B cell (primary cell): ENCODE measurements at regions not wholly inside any gene's neighbourhood (a gene's known extent, or its start where the extent isn't known, plus 50 kb on each side); places are given as distances from the start of the nearest gene placed in this dataset.

ENCODE experiments used
- ATAC-seq: fragments of 200-7000 bp; cut with Tn5 transposase; one replicate; pipeline ENCODE4 v1.10.0; 2021; ENCODE audit warnings: low read depth, mild to moderate bottlenecking, moderate number of reproducible peaks, moderate library complexity
- CTCF ChIA-PET: fragments of 350-600 bp; sonication (Branson Sonifier 250); formaldehyde crosslinking; loops from one replicate; lab custom pipeline; 2021; ENCODE audit warnings: antibody characterized with exemption, inconsistent platforms; lab: Charles Lee
- POLR2A ChIA-PET: fragments of 350-600 bp; sonication (Branson Sonifier 250); formaldehyde crosslinking; loops from one replicate; lab custom pipeline; 2021; ENCODE audit warnings: antibody characterized with exemption; lab: Charles Lee
- DNase-seq: peaks from one replicate; pipeline ENCODE4 v3.0.0; 2013
- H2AFZ ChIP-seq: 2 replicates; pipeline ENCODE4 v1.6.1; 2012; ENCODE audit warnings: mild to moderate bottlenecking, low read depth, low read length; ENCODE audit not compliant: insufficient read depth, poor library complexity, severe bottlenecking
- H3K27ac ChIP-seq, 2 donors: 1 replicate in 1 of 2; 2 replicates in 1 of 2; pipeline ENCODE4 v1.5.1; 2012 to 2013; ENCODE audit warnings: low read length in 2 of 2, mild to moderate bottlenecking in 2 of 2, moderate library complexity in 1 of 2
- H3K27me3 ChIP-seq, 4 experiments: fragments of 200-600 bp in 1 of 4; sonication (generic) in 1 of 4; replicated peaks in 1 of 4; 1 replicate in 2 of 4; 2 replicates in 2 of 4; pipeline versions ENCODE4 v1.6.1 to v1.7.0; 2013 to 2016; ENCODE audit warnings: low read length in 3 of 4, mild to moderate bottlenecking in 2 of 4, mixed read lengths in 1 of 4, moderate library complexity in 1 of 4; ENCODE audit not compliant: insufficient read depth in 4 of 4, control insufficient read depth in 3 of 4; ENCODE audit errors: control extremely low read depth in 1 of 4
- H3K36me3 ChIP-seq, 2 experiments: replicated peaks in 1 of 2; 1 replicate in 1 of 2; 2 replicates in 1 of 2; pipeline versions ENCODE4 v1.6.1 to v1.7.1; 2013; ENCODE audit warnings: low read length in 1 of 2; ENCODE audit not compliant: insufficient read depth in 2 of 2, control insufficient read depth in 1 of 2; ENCODE audit errors: control extremely low read depth in 1 of 2, extremely low read depth in 1 of 2
- H3K4me1 ChIP-seq, 2 donors: fragments of 200-600 bp in 1 of 2; sonication (generic) in 1 of 2; 1 replicate in 1 of 2; 2 replicates in 1 of 2; pipeline versions ENCODE4 v1.5.1 to v1.6.1; 2013 to 2017; ENCODE audit warnings: low read length in 2 of 2; ENCODE audit not compliant: control insufficient read depth in 2 of 2, insufficient read depth in 2 of 2
- H3K4me2 ChIP-seq: replicated peaks from 2 replicates; pipeline ENCODE3; 2012; ENCODE audit warnings: mild to moderate bottlenecking, low read depth, low read length; ENCODE audit not compliant: poor library complexity, severe bottlenecking
- H3K4me3 ChIP-seq, 5 experiments: fragments of 200-600 bp in 1 of 5; sonication (generic) in 1 of 5; 1 replicate in 3 of 5; 2 replicates in 2 of 5; pipeline versions ENCODE4 v1.5.1 to v1.7.0; 2011 to 2016; ENCODE audit warnings: low read length in 4 of 5, mild to moderate bottlenecking in 4 of 5, low read depth in 2 of 5, control low read depth in 1 of 5, moderate library complexity in 1 of 5; ENCODE audit not compliant: insufficient read depth in 1 of 5; ENCODE audit errors: control extremely low read depth in 1 of 5, extremely low read depth in 1 of 5
- H3K79me2 ChIP-seq: fragments of 200-600 bp; sonication (generic); one replicate; pipeline ENCODE4 v1.6.0; 2016; ENCODE audit warnings: low read length; ENCODE audit not compliant: control insufficient read depth, insufficient read depth
- H3K9ac ChIP-seq: fragments of 200-600 bp; sonication (generic); 2 replicates; pipeline ENCODE4 v1.6.1; 2017; ENCODE audit warnings: mild to moderate bottlenecking, low read length, moderate library complexity
- H3K9me3 ChIP-seq, 3 donors: one replicate each; pipeline versions ENCODE4 v1.6.1 to v1.7.1; 2013; ENCODE audit warnings: low read length in 2 of 3; ENCODE audit not compliant: control insufficient read depth in 2 of 3, insufficient read depth in 1 of 3; ENCODE audit errors: control extremely low read depth in 1 of 3
- H4K20me1 ChIP-seq: 2 replicates; pipeline ENCODE4 v1.6.0; 2012; ENCODE audit warnings: mild to moderate bottlenecking, low read length; ENCODE audit not compliant: insufficient read depth, control insufficient read depth, poor library complexity, severe bottlenecking
- H3K27ac Mint-ChIP-seq: one replicate; pipeline ENCODE4 v1.8.0; 2021; ENCODE audit warnings: mixed read lengths
- H3K27me3 Mint-ChIP-seq: one replicate; pipeline ENCODE4 v1.8.0; 2021; ENCODE audit warnings: mixed read lengths
- H3K4me1 Mint-ChIP-seq: one replicate; pipeline ENCODE4 v1.8.0; 2021; ENCODE audit warnings: mixed read lengths
- H3K4me3 Mint-ChIP-seq: one replicate; pipeline ENCODE4 v1.8.0; 2021; ENCODE audit warnings: mixed read lengths
- H3K9me3 Mint-ChIP-seq: one replicate; pipeline ENCODE4 v1.8.0; 2022; ENCODE audit warnings: mixed read lengths; ENCODE audit not compliant: insufficient read depth
- CTCF ChIP-seq: fragments of 200-600 bp; IDR thresholded peaks from one replicate; pipeline ENCODE4 v1.8.0; 2022; ENCODE audit warnings: antibody characterized with exemption, mild to moderate bottlenecking
- EZH2 ChIP-seq: IDR thresholded peaks from 2 replicates; pipeline ENCODE4 v1.6.1; 2012; ENCODE audit warnings: borderline replicate concordance, low read depth, mild to moderate bottlenecking, moderate library complexity, low read length; ENCODE audit not compliant: insufficient read depth, poor library complexity, severe bottlenecking
- WGBS: methylation state at CpG from one replicate; pipeline ENCODE4 v1.1.5; 2013; ENCODE audit warnings: missing lambda C conversion rate; ENCODE audit not compliant: insufficient coverage; 5-methylcytosine and 5-hydroxymethylcytosine counted together
- intact Hi-C: fragments of 100-400 bp; cut with micrococcal nuclease; formaldehyde crosslinking; loops from one replicate; pipeline ENCODE4 v1.10.0; 2022

GRCh38 chr11:80778941-80779340 lies 1338.1 kb upstream of the TENM4 start:
- Histone ChIP-seq H3K4me2 (no peak overlapping the region), H3K4me1 (no peaks in the 10 kb centered on the region), H3K27ac (no peak overlapping the region), H3K36me3 (no peaks in the 10 kb centered on the region), H3K9ac (no peak overlapping the region), H3K4me3 (no peak overlapping the region), H4K20me1 (no peaks in the 10 kb centered on the region), H3K9me3 (peaks cover 0 to 4% (median 0%) of the 10 kb centered on the region in 3 donors), H2AFZ (no peak overlapping the region), H3K79me2 (no peaks in the 10 kb centered on the region), H3K27me3 (no peaks in the 10 kb centered on the region)
- no peak overlapping the region for H3K27ac Mint-ChIP-seq
- no peak overlapping the region for H3K4me3 Mint-ChIP-seq
- ATAC-seq (no peak), DNase-seq (no peak)
- H3K9me3 Mint-ChIP-seq = no peaks in the 10 kb centered on the region
- no peaks in the 10 kb centered on the region for H3K27me3 Mint-ChIP-seq
- intact Hi-C loops = no loop called here
- 100% methylated on average over 1 of the region's 3 CpGs for WGBS
- ChIA-PET CTCF (no interaction called here), POLR2A (no interaction called here)
- no peak for TF ChIP-seq EZH2
- TF ChIP-seq CTCF = no peak
- no peaks in the 10 kb centered on the region for H3K4me1 Mint-ChIP-seq

- peaks cover 0 to 4% (median 0%) of the 10 kb centered on the region in 3 donors for H3K9me3 ChIP-seq
- H3K4me2 ChIP-seq = no peak overlapping the region
- no peak overlapping the region for H3K4me3 Mint-ChIP-seq
- no peaks in the 10 kb centered on the region for H3K36me3 ChIP-seq
- no peak overlapping the region for H3K27ac ChIP-seq
- DNase-seq (no peak), ATAC-seq (no peak)
- H3K4me1 ChIP-seq = no peaks in the 10 kb centered on the region
- H3K4me1 Mint-ChIP-seq = no peaks in the 10 kb centered on the region
- no peak overlapping the region for H2AFZ ChIP-seq
- H3K9me3 Mint-ChIP-seq = no peaks in the 10 kb centered on the region
- POLR2A ChIA-PET = no interaction called here
- H3K27me3 ChIP-seq = no peaks in the 10 kb centered on the region
- H4K20me1 ChIP-seq = no peaks in the 10 kb centered on the region
- no peak overlapping the region for H3K27ac Mint-ChIP-seq
- TF ChIP-seq EZH2 (no peak), CTCF (no peak)
- no peak overlapping the region for H3K4me3 ChIP-seq
- no peaks in the 10 kb centered on the region for H3K79me2 ChIP-seq
- intact Hi-C loops = no loop called here
- CTCF ChIA-PET = no interaction called here
- H3K27me3 Mint-ChIP-seq = no peaks in the 10 kb centered on the region
- no peak overlapping the region for H3K9ac ChIP-seq
- WGBS = no CpG with 5 or more reads among the region's 3 CpGs
Measured at GRCh38 chr11:80778432-80778831, 1337.6 kb upstream of the TENM4 start.
